ENCODE measurements at regions not wholly inside any gene's neighbourhood (a gene's known extent, or its start where the extent isn't known, plus 50 kb on each side); places are given as distances from the start of the nearest gene placed in this dataset.

GRCh38 chr5:100157066-100157465 is 378.1 kb upstream of the FAM174A start:
- TF ChIP-seq POLR2A (IDR thresholded peaks at IDR 0.05) (no peak), CTCF (IDR thresholded peaks at IDR 0.05) (no peak), EP300 (IDR thresholded peaks at IDR 0.05) (no peak), POLR2AphosphoS5 (IDR thresholded peaks at IDR 0.05) (no peak)
